HepG2 (cell line): ENCODE measurements at regions not wholly inside any gene's neighbourhood (a gene's known extent, or its start where the extent isn't known, plus 50 kb on each side); places are given as distances from the start of the nearest gene placed in this dataset.

Experiments used
- ATAC-seq: fragments of 200-7000 bp; cut with Tn5 transposase; 3 replicates; pipeline ENCODE4 v1.9.1; 2020; ENCODE audit warnings: mild to moderate bottlenecking, moderate library complexity
- BruUV-seq: library from RNA; stranded (reverse); fragments of 400-500 nt; replicated peaks from 2 replicates; lab custom pipeline; 2021; lab: Mats Ljungman, UMichigan
- CTCF ChIA-PET: fragments of 300-600 bp; formaldehyde crosslinking; extraction: SDS; loops from one replicate; lab custom pipeline; 2021; ENCODE audit warnings: low total read pairs, inconsistent platforms, low intra/inter-chr PET ratio; lab: Yijun Ruan, JAX
- POLR2A ChIA-PET: fragments of 350-600 bp; sonication (Branson Sonifier 250); formaldehyde crosslinking; loops from one replicate; lab custom pipeline; 2020; ENCODE audit warnings: antibody characterized with exemption, inconsistent platforms; lab: Yijun Ruan, JAX
- DNase-seq: peaks from one replicate; pipeline ENCODE4 v3.0.0-alpha.2; 2015; ENCODE audit warnings: low spot score
- FAIRE-seq: peaks from 3 replicates; lab custom pipeline; 2011; peaks lifted over from hg19 to GRCh38; lab: Jason Lieb, UNC
- H2AFZ ChIP-seq: one replicate; pipeline ENCODE4 v1.6.1; 2011; ENCODE audit warnings: low read length, inconsistent platforms
- H3K27ac ChIP-seq: fragments of 300-600 bp; 3 replicates; pipeline ENCODE4 v1.8.0; 2011; ENCODE audit warnings: mixed run types, mild to moderate bottlenecking, mixed read lengths, low read length, inconsistent platforms; ENCODE audit not compliant: insufficient read depth; ENCODE audit errors: extremely low read length
- H3K27me3 ChIP-seq, 2 experiments: fragments of 200-600 bp in 1 of 2; 2 replicates in 1 of 2; 3 replicates in 1 of 2; pipeline versions ENCODE4 v1.6.0 to v1.8.0; 2011; ENCODE audit warnings: low read length in 2 of 2, mild to moderate bottlenecking in 2 of 2, moderate library complexity in 2 of 2, inconsistent platforms in 1 of 2; ENCODE audit not compliant: insufficient read depth in 2 of 2, control insufficient read depth in 1 of 2
- H3K36me3 ChIP-seq, 2 experiments: fragments of 200-600 bp in 1 of 2; replicated peaks in 1 of 2; 2 replicates in 1 of 2; 3 replicates in 1 of 2; pipeline versions ENCODE4 v1.5.1 to v1.8.0; 2011; ENCODE audit warnings: low read length in 2 of 2, inconsistent platforms in 1 of 2; ENCODE audit not compliant: insufficient read depth in 2 of 2, control insufficient read depth in 1 of 2
- H3K4me1 ChIP-seq: 2 replicates; pipeline ENCODE4 v1.5.1; 2012; ENCODE audit warnings: low read length, inconsistent platforms; ENCODE audit not compliant: insufficient read depth
- H3K4me2 ChIP-seq: 2 replicates; pipeline ENCODE4 v1.6.0; 2011; ENCODE audit warnings: low read depth, low read length, inconsistent platforms
- H3K4me3 ChIP-seq, 3 experiments: fragments of 200-600 bp in 1 of 3; sonication (generic), shearing (Covaris generic) in 1 of 3; replicated peaks in 1 of 3; 2 replicates each; pipeline ENCODE4 v1.5.1; 2011 to 2016; ENCODE audit warnings: low read length in 3 of 3, inconsistent platforms in 2 of 3, low read depth in 2 of 3, mild to moderate bottlenecking in 2 of 3, control low read depth in 1 of 3, mixed read lengths in 1 of 3; ENCODE audit not compliant: insufficient read depth in 1 of 3
- H3K79me2 ChIP-seq: one replicate; pipeline ENCODE4 v1.6.1; 2011; ENCODE audit warnings: low read length, inconsistent platforms; ENCODE audit not compliant: insufficient read depth
- H3K9ac ChIP-seq: 2 replicates; pipeline ENCODE4 v1.6.0; 2011; ENCODE audit warnings: mild to moderate bottlenecking, low read depth, low read length, inconsistent platforms; ENCODE audit not compliant: insufficient read depth
- H3K9me3 ChIP-seq: 2 replicates; pipeline ENCODE4 v1.5.1; 2012; ENCODE audit warnings: mild to moderate bottlenecking, low read length
- H4K20me1 ChIP-seq: 2 replicates; pipeline ENCODE4 v1.6.0; 2011; ENCODE audit warnings: inconsistent platforms, mild to moderate bottlenecking, low read length, moderate library complexity; ENCODE audit not compliant: insufficient read depth
- AFF4 ChIP-seq: sonication (generic); formaldehyde crosslinking; IDR thresholded peaks from 2 replicates; pipeline ENCODE4 v1.4.0; 2020; ENCODE audit warnings: missing genetic modification reagents
- CHCHD3 ChIP-seq: sonication (generic); formaldehyde crosslinking; IDR thresholded peaks from 2 replicates; pipeline ENCODE4 v1.8.0; 2022; ENCODE audit warnings: mild to moderate bottlenecking, missing genetic modification reagents, moderate library complexity
- GABPB1 ChIP-seq: IDR thresholded peaks from 2 replicates; pipeline ENCODE4 v1.6.1; 2016; ENCODE audit warnings: mild to moderate bottlenecking, missing genetic modification reagents, moderate library complexity, missing compliant biosample characterization
- MAFF ChIP-seq: IDR thresholded peaks from 2 replicates; pipeline ENCODE4 v1.6.1; 2011; ENCODE audit warnings: low read depth, low read length, improper control_type of control experiment
- MAFK ChIP-seq, 2 experiments: IDR thresholded peaks in 1 of 2; conservative IDR thresholded peaks in 1 of 2; 2 replicates each; pipeline ENCODE4 v1.6.1; 2011; ENCODE audit warnings: improper control_type of control experiment in 2 of 2, low read length in 2 of 2
- NCOA1 ChIP-seq: sonication (generic); formaldehyde crosslinking; IDR thresholded peaks from 2 replicates; pipeline ENCODE4 v1.9.0; 2021; ENCODE audit warnings: missing genetic modification reagents
- RELA ChIP-seq: sonication (generic); formaldehyde crosslinking; IDR thresholded peaks from 2 replicates; pipeline ENCODE4 v1.4.0; 2020; ENCODE audit warnings: missing genetic modification reagents
- SKI ChIP-seq: fragments of 450-650 bp; IDR thresholded peaks from one replicate; pipeline ENCODE4 v1.6.1; 2018; ENCODE audit warnings: mild to moderate bottlenecking; ENCODE audit not compliant: partially characterized antibody
- SOX13 ChIP-seq, 3 experiments: fragments of 450-650 bp in 1 of 3; sonication (generic) in 1 of 3; formaldehyde crosslinking in 1 of 3; IDR thresholded peaks in 2 of 3; conservative IDR thresholded peaks in 1 of 3; 2 replicates each; pipeline versions ENCODE4 v1.5.0 to v1.6.1; 2016 to 2020; ENCODE audit warnings: antibody characterized with exemption in 1 of 3, mild to moderate bottlenecking in 1 of 3, missing compliant biosample characterization in 1 of 3, missing genetic modification reagents in 1 of 3, moderate library complexity in 1 of 3
- ZFP90 ChIP-seq: sonication (generic); formaldehyde crosslinking; IDR thresholded peaks from 2 replicates; pipeline ENCODE4 v1.8.0; 2022; ENCODE audit warnings: missing genetic modification reagents, mild to moderate bottlenecking, inconsistent platforms, borderline replicate concordance
- ZNF552 ChIP-seq: sonication (generic); formaldehyde crosslinking; IDR thresholded peaks from 2 replicates; pipeline ENCODE4 v1.9.0; 2022; ENCODE audit warnings: missing genetic modification reagents, mild to moderate bottlenecking, borderline replicate concordance
- WGBS: methylation state at CpG from one replicate; pipeline ENCODE4 v1.1.6; 2017; ENCODE audit warnings: low lambda C conversion rate; 5-methylcytosine and 5-hydroxymethylcytosine counted together
- in situ Hi-C: cut with HindIII; loops from 2 replicates; pipeline ENCODE4 v1.10.0; 2017; ENCODE audit warnings: low pct_unique_long_range_greater_than_20kb; ENCODE audit not compliant: extremely low pct_ligation_motif_present
- intact Hi-C: fragments of 100-400 bp; cut with micrococcal nuclease; formaldehyde crosslinking; loops from one replicate; pipeline ENCODE4 v1.10.0; 2022; ENCODE audit not compliant: unreplicated experiment

DNA sequence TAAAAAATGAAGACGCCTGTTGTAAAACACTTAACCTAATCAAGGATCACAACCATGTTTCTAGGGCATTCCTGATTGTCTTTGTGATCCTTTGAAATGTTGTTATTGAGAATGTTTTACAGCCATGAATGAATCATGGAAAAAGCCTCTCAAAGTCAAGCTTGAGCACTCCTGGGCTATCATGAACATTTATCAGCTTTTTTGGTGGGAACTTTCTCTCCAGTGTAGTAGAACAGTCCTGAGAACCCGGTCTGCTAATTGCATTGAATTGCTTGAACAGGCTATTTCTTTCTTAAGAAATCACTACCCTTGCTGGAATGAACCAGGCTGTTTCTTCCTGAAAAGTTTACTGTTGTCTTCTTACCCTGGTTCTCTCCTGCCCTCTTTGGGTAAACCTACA is 516.5 kb downstream of the FGF9 start:
- H3K4me2 ChIP-seq = no peak overlapping the region
- ATAC-seq (no peak), DNase-seq (no peak)
- no peaks in the 10 kb centered on the region for H4K20me1 ChIP-seq
- CTCF ChIA-PET = no interaction called here
- no peaks in the 10 kb centered on the region for H3K36me3 ChIP-seq
- in situ Hi-C loops (no loop called here), intact Hi-C loops (no loop called here)
- no peak overlapping the region for H3K4me3 ChIP-seq
- WGBS = 6% methylated on average over 2 of the region's 2 CpGs
- H3K9me3 ChIP-seq = no peaks in the 10 kb centered on the region
- no peak for TF ChIP-seq SKI
- no peak for TF ChIP-seq SOX13 (IDR thresholded peaks at IDR 0.05)
- no peak for TF ChIP-seq SOX13 (CRISPR knock-in tag; conservative IDR thresholded peaks at IDR 0.05 in 1 of 2, IDR thresholded peaks at IDR 0.05 in 1 of 2)
- TF ChIP-seq ZFP90 (CRISPR knock-in tag) = no peak
- no peak for TF ChIP-seq GABPB1
- no peak for TF ChIP-seq RELA (CRISPR knock-in tag)
- no peak for TF ChIP-seq NCOA1 (CRISPR knock-in tag)
- TF ChIP-seq ZNF552 = no peak
- TF ChIP-seq, all 625 proteins: peak for 0
- no peak for FAIRE-seq
- BruUV-seq = no TSS peak
- no peak overlapping the region for H2AFZ ChIP-seq
- H3K27me3 ChIP-seq = no peaks in the 10 kb centered on the region
- H3K79me2 ChIP-seq = no peaks in the 10 kb centered on the region
- POLR2A ChIA-PET = no interaction called here
- H3K9ac ChIP-seq = no peak overlapping the region
- H3K4me1 ChIP-seq = no peaks in the 10 kb centered on the region
- H3K27ac ChIP-seq = no peak overlapping the region

- no TSS peak for BruUV-seq
- H3K79me2 ChIP-seq = no peaks in the 10 kb centered on the region
- H2AFZ ChIP-seq = no peak overlapping the region
- H3K36me3 ChIP-seq = no peaks in the 10 kb centered on the region
- TF ChIP-seq MAFF = peak; percentile 79
- TF ChIP-seq CHCHD3 = no peak
- TF ChIP-seq AFF4 (CRISPR knock-in tag) = no peak
- TF ChIP-seq MAFK (conservative IDR thresholded peaks at IDR 0.05 in 1 of 2, IDR thresholded peaks at IDR 0.05 in 1 of 2; ENCODE audit: low read length in 2 of 2) = peak; percentile 62 to 79
- TF ChIP-seq, all 625 proteins: peak for 2
- in situ Hi-C loops = no loop called here
- FAIRE-seq = no peak
- Histone ChIP-seq H3K9me3 (no peaks in the 10 kb centered on the region), H4K20me1 (no peaks in the 10 kb centered on the region), H3K4me1 (no peaks in the 10 kb centered on the region), H3K9ac (no peak overlapping the region), H3K4me2 (no peak overlapping the region), H3K4me3 (no peak overlapping the region), H3K27ac (no peak overlapping the region), H3K27me3 (no peaks in the 10 kb centered on the region)
- CTCF ChIA-PET = no interaction called here
- no peak for ATAC-seq
- POLR2A ChIA-PET = no interaction called here
- 40% methylated on average over 8 of the region's 8 CpGs for WGBS
- DNase-seq = no peak
- intact Hi-C loops = no loop called here
Measured at GRCh38 chr13:22189176-22190048, 518.5 kb downstream of the FGF9 start.
